IMR-90 (cell line): ENCODE measurements at regions not wholly inside any gene's neighbourhood (a gene's known extent, or its start where the extent isn't known, plus 50 kb on each side); places are given as distances from the start of the nearest gene placed in this dataset.

Source experiments
- ATAC-seq: fragments of 200-7000 bp; cut with Tn5 transposase; 2 replicates; pipeline ENCODE4 v1.9.1; 2020; ENCODE audit warnings: low read depth, mild to moderate bottlenecking, moderate library complexity
- BruUV-seq: library from RNA; stranded (reverse); fragments of 400-500 nt; replicated peaks from 2 replicates; lab custom pipeline; 2021; lab: Mats Ljungman, UMichigan
- CTCF ChIA-PET: fragments of 300-600 bp; formaldehyde crosslinking; extraction: SDS; loops from one replicate; lab custom pipeline; 2021; ENCODE audit warnings: antibody characterized with exemption; lab: Yijun Ruan, JAX
- POLR2A ChIA-PET: fragments of 300-600 bp; sonication (Branson Sonifier 250); formaldehyde crosslinking; loops from one replicate; lab custom pipeline; 2022; ENCODE audit warnings: antibody characterized with exemption; ENCODE audit not compliant: unreplicated experiment; lab: Charles Lee
- DNase-seq: peaks from one replicate; pipeline ENCODE4 v3.0.0; 2013
- H2AFZ ChIP-seq: replicated peaks from 2 replicates; pipeline ENCODE3; 2013; ENCODE audit warnings: low read length, mild to moderate bottlenecking; ENCODE audit not compliant: poor library complexity
- H2AK5ac ChIP-seq: 2 replicates; pipeline ENCODE4 v1.6.1; 2013; ENCODE audit warnings: low read depth, low read length, inconsistent platforms
- H2AK9ac ChIP-seq: replicated peaks from 2 replicates; pipeline ENCODE3; 2013; ENCODE audit warnings: mild to moderate bottlenecking, low read depth, low read length, moderate library complexity; ENCODE audit not compliant: poor library complexity
- H2BK120ac ChIP-seq: 2 replicates; pipeline ENCODE4 v1.6.1; 2013; ENCODE audit warnings: low read depth, low read length, inconsistent platforms
- H2BK15ac ChIP-seq: 3 replicates; pipeline ENCODE4 v1.6.1; 2013; ENCODE audit warnings: low read depth, low read length, inconsistent platforms
- H2BK20ac ChIP-seq: 2 replicates; pipeline ENCODE4 v1.6.1; 2013; ENCODE audit warnings: low read depth, mild to moderate bottlenecking, inconsistent platforms, low read length, moderate library complexity
- H2BK5ac ChIP-seq: 2 replicates; pipeline ENCODE4 v1.6.1; 2013; ENCODE audit warnings: mild to moderate bottlenecking, low read depth, low read length, inconsistent platforms; ENCODE audit not compliant: poor library complexity, severe bottlenecking
- H3K14ac ChIP-seq: replicated peaks from 2 replicates; pipeline ENCODE4 v1.6.1; 2013; ENCODE audit warnings: low read depth, low read length, inconsistent platforms
- H3K18ac ChIP-seq: 2 replicates; pipeline ENCODE4 v1.6.1; 2013; ENCODE audit warnings: low read depth, low read length, control low read depth
- H3K23ac ChIP-seq: 2 replicates; pipeline ENCODE4 v1.6.1; 2013; ENCODE audit warnings: low read depth, low read length, inconsistent platforms
- H3K27ac ChIP-seq: 2 replicates; pipeline ENCODE4 v1.5.1; 2013; ENCODE audit warnings: mild to moderate bottlenecking, control low read depth, low read length; ENCODE audit not compliant: insufficient read depth
- H3K27me3 ChIP-seq: 2 replicates; pipeline ENCODE4 v1.6.1; 2013; ENCODE audit warnings: low read length; ENCODE audit not compliant: control insufficient read depth, insufficient read depth
- H3K36me3 ChIP-seq: 2 replicates; pipeline ENCODE4 v1.6.1; 2013; ENCODE audit warnings: low read length, mixed read lengths; ENCODE audit not compliant: control insufficient read depth, insufficient read depth
- H3K4ac ChIP-seq: 2 replicates; pipeline ENCODE4 v1.6.1; 2013; ENCODE audit warnings: low read depth, low read length, inconsistent platforms
- H3K4me1 ChIP-seq: 2 replicates; pipeline ENCODE4 v1.6.1; 2013; ENCODE audit warnings: low read length, mixed read lengths; ENCODE audit not compliant: control insufficient read depth, insufficient read depth
- H3K4me2 ChIP-seq: 2 replicates; pipeline ENCODE4 v1.6.1; 2013; ENCODE audit warnings: low read depth, mild to moderate bottlenecking, control low read depth, low read length, moderate library complexity
- H3K4me3 ChIP-seq: 2 replicates; pipeline ENCODE4 v1.5.1; 2013; ENCODE audit warnings: low read depth, mild to moderate bottlenecking, control low read depth, low read length, moderate library complexity; ENCODE audit not compliant: insufficient read depth
- H3K56ac ChIP-seq: 2 replicates; pipeline ENCODE4 v1.6.1; 2013; ENCODE audit warnings: low read length, inconsistent platforms; ENCODE audit not compliant: insufficient read depth; ENCODE audit errors: extremely low read depth
- H3K79me1 ChIP-seq, 2 experiments: 2 replicates each; pipeline ENCODE4 v1.6.1; 2013; ENCODE audit warnings: low read length in 2 of 2, inconsistent platforms in 1 of 2, low read depth in 1 of 2
- H3K9ac ChIP-seq: 2 replicates; pipeline ENCODE4 v1.6.1; 2013; ENCODE audit warnings: low read depth, low read length, control low read depth
- H3K9me1 ChIP-seq: 2 replicates; pipeline ENCODE4 v1.6.1; 2013; ENCODE audit warnings: low read length, inconsistent platforms; ENCODE audit not compliant: insufficient read depth
- H3K9me3 ChIP-seq: 2 replicates; pipeline ENCODE4 v1.6.1; 2013; ENCODE audit warnings: low read length; ENCODE audit not compliant: control insufficient read depth, insufficient read depth
- H4K20me1 ChIP-seq: 2 replicates; pipeline ENCODE4 v1.6.1; 2013; ENCODE audit warnings: low read length, inconsistent platforms; ENCODE audit not compliant: insufficient read depth
- H4K5ac ChIP-seq: 2 replicates; pipeline ENCODE4 v1.6.1; 2013; ENCODE audit warnings: mild to moderate bottlenecking, low read depth, low read length, control low read depth
- H4K8ac ChIP-seq, 2 experiments: 2 replicates each; pipeline ENCODE4 v1.6.1; 2013; ENCODE audit warnings: low read depth in 2 of 2, low read length in 2 of 2, control low read depth in 1 of 2, inconsistent platforms in 1 of 2
- H4K91ac ChIP-seq: 2 replicates; pipeline ENCODE4 v1.6.1; 2013; ENCODE audit warnings: low read depth, low read length, inconsistent platforms; ENCODE audit not compliant: insufficient read depth
- BHLHE40 ChIP-seq: fragments of 150-350 bp; IDR thresholded peaks from 2 replicates; pipeline ENCODE4 v1.6.1; 2016; ENCODE audit warnings: mild to moderate bottlenecking, low read depth, low read length
- CEBPB ChIP-seq: IDR thresholded peaks from 2 replicates; pipeline ENCODE4 v1.6.1; 2012; ENCODE audit warnings: low read depth, low read length, improper control_type of control experiment
- CHD1 ChIP-seq: IDR thresholded peaks from 2 replicates; pipeline ENCODE4 v1.6.1; 2012; ENCODE audit warnings: low read depth, low read length, improper control_type of control experiment
- MAFK ChIP-seq: IDR thresholded peaks from 2 replicates; pipeline ENCODE4 v1.6.1; 2012; ENCODE audit warnings: low read depth, low read length, improper control_type of control experiment
- MXI1 ChIP-seq: IDR thresholded peaks from 2 replicates; pipeline ENCODE4 v1.6.1; 2012; ENCODE audit warnings: low read depth, mild to moderate bottlenecking, low read length, moderate library complexity, borderline replicate concordance
- NFE2L2 ChIP-seq: fragments of 150-350 bp; IDR thresholded peaks from 2 replicates; pipeline ENCODE4 v1.6.1; 2016; ENCODE audit warnings: low read depth, mild to moderate bottlenecking, low read length
- RCOR1 ChIP-seq: IDR thresholded peaks from 2 replicates; pipeline ENCODE4 v1.6.1; 2012; ENCODE audit warnings: mild to moderate bottlenecking, low read length, improper control_type of control experiment; ENCODE audit not compliant: insufficient replicate concordance
- RFX5 ChIP-seq: IDR thresholded peaks from 2 replicates; pipeline ENCODE4 v1.8.0; 2012; ENCODE audit warnings: low read depth, mild to moderate bottlenecking, low read length, moderate library complexity
- SMC3 ChIP-seq: fragments of 150-350 bp; IDR thresholded peaks from 2 replicates; pipeline ENCODE4 v1.6.1; 2016; ENCODE audit warnings: low read depth, mild to moderate bottlenecking, antibody characterized with exemption, low read length, moderate library complexity
- whole genome bisulfite sequencing, 2 experiments: methylation state at CpG; one replicate each; pipeline versions ENCODE4 v1.1.5 to v1.1.7; 2013; ENCODE audit warnings: missing lambda C conversion rate in 2 of 2; ENCODE audit not compliant: insufficient read length in 1 of 2; ENCODE audit errors: extremely low coverage in 2 of 2; 5-methylcytosine and 5-hydroxymethylcytosine counted together
- dilution Hi-C: fragments of 300-500 bp; cut with HindIII; formaldehyde crosslinking; loops from one replicate; pipeline ENCODE4 v1.14.3; 2018; ENCODE audit warnings: low sequenced_read_pairs; ENCODE audit not compliant: unreplicated experiment
- in situ Hi-C: fragments of 300-500 bp; cut with MboI; formaldehyde crosslinking; loops from 3 replicates; pipeline ENCODE4 v1.14.3; 2019; ENCODE audit warnings: low sequenced_read_pairs, inconsistent platforms, mixed read lengths
- intact Hi-C: fragments of 100-400 bp; cut with micrococcal nuclease; formaldehyde crosslinking; loops from 2 replicates; pipeline ENCODE4 v1.10.0; 2022
- TF ChIP-seq, protein P1 (sequence below): fragments of 150-350 bp; IDR thresholded peaks from 2 replicates; pipeline ENCODE4 v1.6.1; 2017; ENCODE audit warnings: mild to moderate bottlenecking, antibody characterized with exemption, low read length, low read depth

DNA sequence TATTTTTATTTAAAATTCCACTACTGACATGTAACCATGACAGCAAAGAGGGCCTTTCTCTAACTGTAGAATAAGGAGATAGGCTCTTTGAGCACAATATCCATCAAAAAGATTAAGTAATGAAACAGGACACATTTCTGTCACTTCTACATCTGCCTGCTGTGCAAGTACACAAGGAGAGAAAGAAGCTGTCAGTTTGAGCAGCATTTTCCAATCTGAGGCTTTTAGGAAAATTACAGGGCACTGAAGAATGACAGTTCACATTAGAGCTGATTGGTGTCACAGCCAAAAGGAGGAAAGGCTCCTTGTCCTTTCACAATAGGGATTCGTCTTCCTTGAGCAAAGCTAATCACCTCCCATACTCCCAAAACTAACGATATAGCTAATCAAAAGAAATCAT, 158.8 kb upstream of the TAC1 start:
- H2AFZ ChIP-seq: no peak overlapping the region
- H3K27ac ChIP-seq: no peak overlapping the region
- H3K23ac ChIP-seq: no peak overlapping the region
- H3K9me3 ChIP-seq: peaks cover 6% of the 10 kb centered on the region
- no peak for DNase-seq
- no peak overlapping the region for H2AK5ac ChIP-seq
- H3K18ac ChIP-seq: no peak overlapping the region
- no peak overlapping the region for H4K8ac ChIP-seq
- no peaks in the 10 kb centered on the region for H3K36me3 ChIP-seq
- TF ChIP-seq MXI1: no peak
- no peak for TF ChIP-seq BHLHE40
- TF ChIP-seq RCOR1: no peak
- no peak for TF ChIP-seq NFE2L2
- no peak for TF ChIP-seq RFX5
- TF ChIP-seq, protein P1, sequence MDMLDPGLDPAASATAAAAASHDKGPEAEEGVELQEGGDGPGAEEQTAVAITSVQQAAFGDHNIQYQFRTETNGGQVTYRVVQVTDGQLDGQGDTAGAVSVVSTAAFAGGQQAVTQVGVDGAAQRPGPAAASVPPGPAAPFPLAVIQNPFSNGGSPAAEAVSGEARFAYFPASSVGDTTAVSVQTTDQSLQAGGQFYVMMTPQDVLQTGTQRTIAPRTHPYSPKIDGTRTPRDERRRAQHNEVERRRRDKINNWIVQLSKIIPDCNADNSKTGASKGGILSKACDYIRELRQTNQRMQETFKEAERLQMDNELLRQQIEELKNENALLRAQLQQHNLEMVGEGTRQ: no peak
- no peak for TF ChIP-seq CHD1
- no peak for TF ChIP-seq CEBPB
- TF ChIP-seq SMC3: no peak
- TF ChIP-seq MAFK: no peak
- no peak overlapping the region for H2AK9ac ChIP-seq
- dilution Hi-C loops: no loop called here
- no peak overlapping the region for H3K9ac ChIP-seq
- H4K91ac ChIP-seq: no peak overlapping the region
- intact Hi-C loops: no loop called here
- no peaks in the 10 kb centered on the region for H3K79me1 ChIP-seq
- H3K14ac ChIP-seq: no peak overlapping the region
- ATAC-seq: no peak
- BruUV-seq: no TSS peak
- H3K56ac ChIP-seq: no peak overlapping the region
- H3K4me2 ChIP-seq: no peak overlapping the region
- no peak overlapping the region for H3K4me3 ChIP-seq
- no peak overlapping the region for H2BK15ac ChIP-seq
- no CpG with 5 or more reads among the region's 2 CpGs for WGBS, 2 experiments
- H3K4me1 ChIP-seq: no peaks in the 10 kb centered on the region
- H2BK5ac ChIP-seq: no peak overlapping the region
- CTCF ChIA-PET: no interaction called here
- H2BK120ac ChIP-seq: no peak overlapping the region
- no peaks in the 10 kb centered on the region for H4K20me1 ChIP-seq
- H2BK20ac ChIP-seq: no peak overlapping the region
- H3K9me1 ChIP-seq: no peaks in the 10 kb centered on the region
- H3K27me3 ChIP-seq: no peaks in the 10 kb centered on the region
- in situ Hi-C loops: no loop called here
- POLR2A ChIA-PET: no interaction called here
- no peak overlapping the region for H3K4ac ChIP-seq
- H4K5ac ChIP-seq: no peak overlapping the region
